HG03460 (cell line): ENCODE measurements at regions not wholly inside any gene's neighbourhood (a gene's known extent, or its start where the extent isn't known, plus 50 kb on each side); places are given as distances from the start of the nearest gene placed in this dataset.

ENCODE experiments used
- ATAC-seq: cut with Tn5 transposase; IDR thresholded peaks from one replicate; pipeline ENCODE4 v1.9.1; 2021; ENCODE audit not compliant: unreplicated experiment

DNA sequence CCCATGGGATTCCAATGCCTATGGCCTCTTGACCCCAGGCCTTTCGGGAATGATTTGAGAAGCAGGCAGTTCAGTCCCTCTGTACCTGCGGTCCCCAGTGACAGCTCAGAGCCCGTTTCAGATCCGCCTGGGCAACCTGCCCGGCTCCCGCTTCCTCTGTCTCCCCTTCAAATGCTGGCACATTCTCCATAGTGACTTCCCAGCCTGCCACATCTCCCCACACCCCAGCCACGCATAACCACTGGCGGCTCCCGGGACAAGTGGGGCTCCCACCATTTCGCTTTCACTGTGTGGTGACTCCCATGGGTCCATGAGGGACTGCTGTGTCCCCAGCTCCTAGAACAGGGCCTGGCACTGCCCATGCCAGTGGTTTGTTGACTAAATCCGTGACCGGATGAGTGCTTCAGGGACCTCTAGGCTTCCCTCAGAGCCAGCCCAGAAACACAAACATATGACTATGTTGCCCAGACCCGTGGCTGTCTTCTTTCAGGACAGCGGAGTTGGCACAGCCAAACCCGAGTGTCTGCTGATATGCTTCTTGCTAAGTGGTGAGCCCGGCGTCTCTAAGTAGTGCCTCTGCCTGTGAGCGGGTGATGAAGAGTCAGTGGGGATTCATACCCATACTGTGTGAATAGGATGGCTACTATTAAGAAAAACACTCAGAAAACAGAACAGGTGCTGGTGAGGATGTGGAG, 91.2 kb downstream of the GLI2 start:
- no peak for ATAC-seq

DNA sequence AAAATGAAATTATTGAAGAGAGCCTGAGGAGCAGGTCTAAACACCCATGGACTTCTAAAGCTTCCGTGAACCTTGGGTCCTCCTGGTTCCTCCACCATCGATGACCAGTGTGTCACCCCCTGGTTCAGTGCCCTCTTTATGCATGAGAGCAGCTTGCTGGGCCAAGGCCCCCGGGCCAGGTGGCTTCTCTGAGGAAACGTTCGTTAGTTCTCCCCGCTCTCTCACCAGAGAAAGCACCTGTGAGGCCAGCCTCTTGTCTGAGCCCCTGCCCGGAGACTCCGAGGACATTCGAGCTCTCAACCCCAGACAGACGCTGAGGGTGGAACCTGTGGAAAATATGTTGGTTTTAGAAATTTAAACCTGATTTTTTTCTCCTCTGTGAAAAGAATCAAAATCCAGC, 92.4 kb downstream of the GLI2 start:
- ATAC-seq: no peak

DNA sequence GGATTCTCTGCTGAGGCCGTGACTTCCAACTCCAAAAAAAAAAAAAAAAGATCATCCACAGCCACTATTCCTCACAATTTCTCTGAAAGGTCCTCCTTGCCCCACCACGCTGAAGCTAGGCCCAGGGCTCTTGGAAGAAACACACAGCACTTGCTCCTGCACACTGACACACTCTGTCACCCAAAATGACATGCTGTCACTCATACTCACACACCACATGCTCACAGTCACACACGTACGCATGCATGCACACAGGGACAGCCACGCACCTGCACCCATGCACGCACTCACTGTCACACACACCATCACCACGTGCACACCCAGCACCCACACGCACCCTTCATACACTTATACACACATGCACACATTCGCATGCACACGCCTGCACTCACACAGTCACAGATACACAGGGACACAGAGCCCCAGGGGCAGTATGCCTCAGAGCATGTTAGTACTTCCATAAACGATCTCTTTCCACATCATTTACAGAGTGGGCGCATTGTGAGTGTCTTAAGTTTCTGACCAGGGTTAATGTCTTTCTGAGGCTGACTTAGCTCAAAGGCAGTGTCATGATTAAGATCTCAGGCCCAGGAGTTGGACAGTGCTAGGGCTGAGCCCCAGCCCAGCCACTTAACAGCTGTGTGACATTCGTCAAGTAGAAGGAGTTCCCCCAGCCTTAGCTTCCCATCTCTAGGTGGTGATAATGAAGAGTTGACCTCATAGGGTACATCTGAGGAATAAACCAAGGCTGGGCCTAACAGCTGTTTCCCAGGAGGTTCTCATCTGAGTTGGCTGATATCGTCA, 93.4 kb downstream of the GLI2 start:
- ATAC-seq: no peak

DNA sequence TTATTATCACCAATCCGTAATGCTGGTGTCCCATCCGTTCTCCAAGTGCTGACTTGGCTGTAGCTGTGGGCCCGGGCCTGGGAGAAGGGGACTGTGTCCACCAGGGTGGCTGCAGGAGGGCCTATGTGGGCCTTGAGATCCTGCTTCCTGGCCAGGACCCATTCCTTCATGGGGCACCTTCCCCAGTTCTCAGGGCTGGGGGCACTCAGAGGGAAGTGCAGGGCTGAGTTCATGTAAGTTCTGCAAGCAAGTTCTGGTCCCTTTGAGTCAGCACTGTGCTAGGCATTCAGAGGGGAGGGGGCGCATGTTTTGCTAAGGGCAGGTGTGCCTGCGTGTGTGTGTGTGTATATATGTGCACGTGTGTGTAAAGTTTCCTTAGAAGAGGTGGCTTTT, 94.0 kb downstream of the GLI2 start:
- no peak for ATAC-seq

DNA sequence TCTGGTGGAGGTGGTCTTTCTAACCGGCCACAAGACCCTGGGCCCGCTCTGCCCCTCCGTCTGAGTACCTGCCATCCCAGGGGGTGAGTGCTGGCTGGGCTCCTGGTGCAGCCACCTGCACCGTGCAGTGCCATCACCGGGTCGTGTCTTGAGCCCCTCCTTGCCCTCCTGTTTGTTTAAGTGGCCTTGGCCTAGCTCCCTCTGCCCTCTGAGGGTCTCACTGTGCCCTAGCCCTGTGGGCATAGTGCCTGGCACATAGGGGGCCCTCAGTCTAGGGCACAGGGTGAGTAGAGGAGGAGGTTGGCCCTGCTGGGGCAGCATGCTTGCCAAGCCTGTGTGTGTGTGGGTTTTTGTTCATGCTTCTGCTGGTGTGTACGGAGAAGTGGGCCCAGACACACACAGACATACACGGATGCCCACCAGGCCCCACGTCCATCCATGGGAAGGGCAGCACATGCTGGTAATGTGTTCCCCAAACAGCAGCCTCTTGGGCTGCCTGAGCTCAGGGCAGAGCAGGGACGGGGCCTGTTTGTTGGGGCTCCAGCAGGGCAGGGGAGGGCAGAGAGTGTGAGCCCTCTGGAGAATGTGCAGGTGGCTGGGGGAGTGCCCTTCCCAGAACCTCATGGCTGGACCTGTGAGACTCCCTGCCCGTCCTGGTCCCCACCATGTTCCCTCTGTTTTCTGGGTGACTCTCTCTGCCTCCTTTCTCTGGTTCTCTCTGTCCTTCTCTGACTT, 94.6 kb downstream of the GLI2 start:
- no peak for ATAC-seq

DNA sequence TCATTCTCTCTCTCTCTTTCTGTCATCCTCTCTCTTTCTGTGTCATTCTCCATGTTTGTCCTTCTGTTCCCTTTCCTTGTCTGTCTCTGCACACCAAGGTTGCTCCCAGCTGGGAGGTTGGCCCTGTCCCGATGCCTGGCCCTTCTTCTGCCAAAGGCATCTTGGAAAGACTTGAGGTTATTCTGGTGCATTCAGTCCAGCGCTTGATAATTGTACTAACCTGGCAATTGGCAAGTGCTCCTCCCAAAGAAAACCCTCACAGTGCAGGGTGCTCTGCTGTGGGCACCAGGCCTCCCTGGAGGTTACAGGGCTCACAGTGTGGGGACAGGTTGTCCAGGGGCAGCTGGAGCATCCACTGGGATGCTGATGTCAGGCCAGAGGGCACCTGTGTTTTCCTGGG, 95.4 kb downstream of the GLI2 start:
- ATAC-seq: no peak

DNA sequence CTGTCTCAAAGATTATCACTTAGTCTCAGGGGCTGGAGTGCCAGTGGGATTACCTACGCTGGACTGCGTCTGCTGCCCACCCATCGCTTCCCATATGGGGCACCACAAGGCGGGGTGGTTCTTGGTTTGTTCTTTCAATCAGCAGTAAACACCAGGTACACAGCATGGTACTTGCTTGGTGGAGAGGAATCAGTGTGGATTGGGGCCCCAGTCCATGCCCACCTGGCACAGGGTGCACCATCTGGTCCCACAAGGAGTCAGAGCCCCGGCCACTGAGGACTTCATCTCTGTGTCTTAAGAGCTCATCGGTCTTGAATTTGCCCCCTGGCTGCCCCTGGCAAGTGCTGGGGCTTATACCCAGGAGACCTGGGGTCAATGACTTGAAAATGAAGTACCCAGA, 96.2 kb downstream of the GLI2 start:
- ATAC-seq: no peak

DNA sequence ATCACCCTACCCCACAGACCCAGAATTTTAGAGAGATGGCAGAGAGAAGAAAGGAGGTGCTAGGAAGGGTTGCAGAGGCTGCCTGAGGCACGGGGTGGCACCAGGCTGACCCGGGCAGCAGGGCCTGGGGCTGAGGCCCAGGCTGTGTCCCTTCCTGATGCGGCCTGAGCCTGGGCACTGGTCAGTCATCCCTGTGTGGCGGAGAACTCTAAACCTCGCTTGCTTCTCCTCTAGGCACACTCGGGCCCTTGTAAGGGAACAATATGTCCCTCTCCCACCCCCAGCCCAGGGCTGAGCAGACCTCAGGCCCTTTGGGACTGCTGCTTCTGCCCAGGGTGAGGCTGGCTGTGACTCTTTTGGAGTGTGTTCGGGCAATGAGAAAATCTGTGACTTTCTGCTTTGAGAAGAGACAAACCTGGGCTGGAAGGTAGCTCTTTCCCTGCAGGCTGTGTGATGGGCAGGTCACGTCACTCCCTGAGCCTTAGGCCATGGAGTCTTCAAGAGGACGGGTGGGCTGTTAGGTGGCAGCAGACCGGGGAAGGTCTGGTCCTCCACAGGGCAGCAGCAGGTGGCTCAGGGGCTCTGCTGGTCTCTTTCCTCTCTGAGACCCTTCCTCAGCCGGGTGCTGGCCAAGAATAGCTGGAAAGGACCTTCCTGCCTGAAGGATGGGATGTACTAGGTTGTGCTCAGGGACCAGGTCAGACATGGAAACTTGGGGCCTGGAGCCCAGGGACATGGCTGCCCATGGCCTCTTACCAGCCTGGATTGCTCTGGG, 96.8 kb downstream of the GLI2 start:
- no peak for ATAC-seq

DNA sequence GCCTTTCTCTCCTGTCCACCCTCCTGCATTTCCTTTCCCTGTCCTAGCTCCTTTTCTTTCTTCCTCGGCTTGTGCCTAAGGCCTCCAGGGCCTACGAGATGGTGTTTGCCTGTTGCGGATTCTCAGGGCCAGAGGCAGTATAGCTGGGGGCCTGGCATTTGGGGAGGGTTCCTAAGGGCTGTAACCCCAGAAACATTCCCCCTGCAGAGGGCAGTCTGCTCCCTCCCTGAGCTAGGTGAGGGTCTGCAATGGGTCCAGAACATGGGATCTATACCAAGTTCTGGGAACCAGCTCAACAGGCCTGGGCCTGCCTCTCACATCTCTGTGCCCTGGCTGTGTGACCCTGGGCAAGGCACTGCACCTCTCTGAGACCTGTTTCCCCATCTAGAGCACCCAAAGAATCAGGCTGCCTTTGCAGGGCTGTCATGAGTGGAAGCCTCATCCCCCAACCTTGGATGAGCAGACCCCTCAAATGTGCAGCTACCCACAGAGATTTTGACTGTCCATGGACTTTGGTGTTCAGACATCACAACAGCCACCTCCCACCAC, 97.5 kb downstream of the GLI2 start:
- no peak for ATAC-seq

DNA sequence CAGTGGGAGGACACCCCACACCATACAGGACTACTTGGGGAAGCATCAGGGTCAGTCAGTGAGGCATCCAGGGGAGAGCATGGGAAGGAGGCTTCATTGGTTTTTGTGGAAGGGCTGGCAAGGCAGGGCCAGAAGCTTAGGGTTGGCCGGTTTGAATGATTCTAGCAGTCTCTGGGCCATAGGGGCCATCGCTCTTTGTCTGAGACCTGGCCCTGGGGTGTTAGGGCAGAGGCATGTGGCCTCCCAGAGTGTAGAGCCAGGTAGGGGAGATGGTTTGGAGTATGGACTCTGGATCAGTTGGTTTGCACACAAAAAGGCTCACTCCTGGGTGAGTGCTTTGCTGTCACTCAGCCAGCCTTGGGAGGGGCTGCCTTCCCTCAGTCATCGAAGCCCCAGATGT, 98.5 kb downstream of the GLI2 start:
- ATAC-seq: no peak

DNA sequence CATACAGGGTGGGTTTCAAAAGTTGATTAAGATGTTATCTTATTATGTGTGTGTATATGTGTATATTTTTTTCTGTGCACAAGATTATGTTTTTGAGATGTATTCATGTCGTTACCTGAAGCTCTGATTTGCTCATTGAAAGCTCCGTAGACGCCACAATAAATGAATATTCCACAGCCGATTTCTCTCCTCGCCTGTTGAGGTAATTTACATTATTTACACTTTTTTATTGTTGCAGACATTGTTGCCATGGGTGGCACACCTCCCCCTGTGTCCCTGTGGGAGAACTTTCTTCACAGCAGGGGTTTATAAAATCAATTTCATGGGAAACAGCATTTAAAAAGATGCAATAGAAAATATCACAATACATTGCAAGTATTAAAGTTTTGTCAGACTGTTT, 100.6 kb downstream of the GLI2 start:
- ATAC-seq: no peak

DNA sequence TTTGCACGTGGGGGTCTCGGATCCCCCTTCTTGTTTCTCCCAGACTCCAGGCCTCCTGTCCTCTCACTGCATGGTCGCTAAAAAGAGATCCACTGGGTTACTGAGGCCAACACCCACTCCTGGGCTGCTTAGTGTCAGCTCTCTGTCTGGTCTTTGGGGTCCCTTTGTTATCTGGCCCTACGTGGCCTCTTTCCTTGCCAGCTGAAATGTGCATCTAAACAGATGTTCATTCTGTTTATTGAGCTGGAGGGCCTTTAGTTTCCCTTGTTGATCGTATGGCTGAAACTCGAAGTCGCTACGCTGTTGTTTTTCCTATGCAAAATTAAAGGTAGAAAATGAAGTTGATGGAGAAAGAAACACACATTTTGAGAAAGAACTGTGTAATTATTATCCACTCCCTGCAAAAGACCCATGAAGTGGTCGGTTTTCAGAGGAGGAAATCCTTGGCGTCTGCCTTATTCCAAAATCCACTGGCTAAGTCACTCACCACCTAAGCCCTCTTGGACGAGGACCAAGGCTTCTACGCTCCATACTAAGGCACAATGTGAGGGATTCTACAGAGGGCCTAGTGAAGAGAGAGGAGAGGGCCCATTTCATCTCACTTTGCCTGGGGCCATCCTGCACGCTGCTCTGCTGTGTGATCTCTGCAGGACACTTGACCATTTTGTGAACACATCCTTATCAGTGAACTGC, 105.3 kb downstream of the GLI2 start:
- ATAC-seq: no peak

DNA sequence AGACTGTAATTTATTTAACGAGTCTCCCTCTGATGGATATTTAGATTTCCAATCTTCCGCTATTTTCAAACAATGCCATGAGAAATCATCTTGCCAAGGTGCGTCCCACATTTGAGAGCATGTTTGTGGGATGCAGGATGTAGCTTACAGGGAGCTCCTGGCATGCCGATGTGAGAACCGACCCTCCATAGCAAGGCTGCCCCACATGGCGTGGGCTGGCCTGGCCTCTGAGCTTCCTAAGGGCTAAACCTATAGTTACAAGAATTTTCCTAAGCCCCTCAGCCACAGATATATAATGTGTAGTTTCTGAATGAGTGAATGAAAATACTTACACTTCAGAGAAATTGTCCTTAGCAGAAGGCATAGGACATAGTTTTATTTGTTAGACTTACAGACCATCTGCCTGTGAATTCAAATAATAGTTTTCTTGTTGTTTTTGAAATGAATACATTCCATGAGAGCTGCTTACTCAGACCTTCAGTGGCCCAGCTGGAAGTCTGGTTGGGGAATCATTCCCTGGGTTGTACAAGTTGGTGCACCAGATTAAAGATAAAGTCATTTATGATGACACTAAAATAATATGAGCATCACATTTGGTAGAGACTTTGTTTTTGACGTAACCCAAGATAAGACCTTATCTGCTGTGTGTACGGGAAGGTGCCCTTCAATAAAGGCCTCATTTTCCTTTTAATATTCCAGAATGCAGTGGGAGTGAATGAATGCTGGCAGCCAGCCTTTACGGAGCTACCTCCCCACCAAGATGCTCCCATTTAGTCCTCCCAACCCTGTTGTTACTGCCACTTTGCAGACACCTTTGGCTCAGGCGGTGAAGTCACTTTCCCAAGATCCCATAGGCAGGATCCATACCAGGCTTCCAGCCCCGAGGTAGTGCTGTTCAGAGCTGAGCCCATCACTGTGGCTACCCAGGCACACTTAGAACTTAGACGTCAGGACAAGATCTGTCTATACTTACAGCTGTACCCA, 107.1 kb downstream of the GLI2 start:
- no peak for ATAC-seq

DNA sequence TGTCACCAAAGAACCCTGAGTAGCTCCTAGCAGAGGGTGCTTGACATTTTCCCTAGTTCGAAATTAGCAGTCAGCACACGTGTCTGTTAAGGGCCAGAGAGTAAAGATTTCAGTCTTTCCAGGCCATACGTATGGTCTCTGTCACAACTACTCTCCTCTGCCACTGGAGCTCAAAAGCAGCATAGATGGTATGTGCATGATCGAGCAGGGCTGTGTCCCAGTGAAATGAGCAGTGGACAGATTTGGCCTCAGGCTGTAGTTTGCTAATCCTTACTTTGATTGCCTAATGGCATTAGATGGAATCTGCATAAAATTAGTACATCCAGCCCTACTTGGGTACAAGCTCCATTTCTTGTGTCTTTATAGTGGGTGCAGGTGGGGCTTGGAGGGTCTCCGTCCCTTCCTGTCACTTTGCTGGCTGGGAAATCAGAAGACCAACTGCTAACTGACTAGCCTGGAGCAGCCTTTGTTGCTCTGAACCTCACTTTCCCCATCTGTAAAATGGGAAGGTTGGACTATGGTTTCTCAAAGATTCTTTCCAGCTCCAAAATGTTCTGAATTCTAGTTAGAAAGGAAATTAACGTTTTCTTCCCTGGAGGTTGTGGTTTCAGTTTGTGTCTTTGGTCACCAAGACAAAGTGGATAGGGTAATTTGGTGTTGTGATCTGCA, 108.5 kb downstream of the GLI2 start:
- ATAC-seq: no peak

DNA sequence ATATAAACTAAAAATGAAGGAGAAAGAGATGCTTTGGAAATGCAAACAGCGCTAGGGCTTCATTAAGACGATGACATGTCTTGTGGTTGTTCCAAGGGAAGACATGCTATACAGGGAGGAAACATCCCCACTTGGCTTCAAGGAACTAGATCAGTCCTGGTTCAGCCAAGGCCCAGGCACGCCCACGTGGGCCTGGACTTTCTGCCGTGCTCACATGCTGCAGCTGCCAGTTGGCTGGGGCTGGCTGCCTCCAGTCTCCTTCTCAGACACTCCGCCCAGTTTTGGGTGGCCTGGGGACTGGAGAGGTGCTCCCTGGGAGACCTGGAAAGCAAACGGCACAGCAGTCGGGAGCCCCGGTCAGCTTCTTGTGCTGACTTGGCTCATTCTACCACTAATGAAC, 109.6 kb downstream of the GLI2 start:
- ATAC-seq: no peak

DNA sequence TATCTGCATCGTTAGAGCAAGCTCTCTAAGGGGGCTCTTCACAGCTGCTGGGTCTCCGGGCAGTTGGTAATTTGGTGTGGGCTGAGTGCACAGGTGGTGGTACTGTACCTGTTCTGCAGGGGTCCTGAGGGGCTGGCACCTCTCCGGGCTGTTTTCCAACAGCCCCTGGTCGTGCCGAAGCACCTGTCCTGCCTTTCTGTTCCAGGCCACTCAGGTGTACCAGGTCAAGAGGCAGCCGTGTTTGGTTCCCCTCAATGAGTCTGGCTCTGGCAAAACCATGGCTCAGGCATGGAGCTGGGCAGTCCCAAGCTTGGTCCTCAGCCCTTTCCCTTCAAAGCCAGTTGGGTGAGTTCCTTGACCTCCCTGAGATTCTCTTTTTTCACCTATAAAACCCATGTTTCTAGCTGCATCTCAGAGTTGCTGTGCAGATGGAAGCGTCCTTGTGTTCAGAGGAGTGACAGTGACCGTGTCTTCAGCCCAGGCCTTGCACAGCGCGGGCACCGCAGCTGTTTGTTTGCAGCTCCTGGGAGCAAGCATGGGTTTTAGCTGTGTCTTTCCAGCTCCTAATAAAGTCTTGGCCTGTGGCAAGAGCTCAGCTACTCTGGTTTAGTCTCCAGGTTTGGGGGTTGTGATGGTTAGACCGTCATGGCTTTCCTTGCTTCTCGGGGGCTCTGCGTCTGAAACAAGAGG, 110.9 kb downstream of the GLI2 start:
- no peak for ATAC-seq

DNA sequence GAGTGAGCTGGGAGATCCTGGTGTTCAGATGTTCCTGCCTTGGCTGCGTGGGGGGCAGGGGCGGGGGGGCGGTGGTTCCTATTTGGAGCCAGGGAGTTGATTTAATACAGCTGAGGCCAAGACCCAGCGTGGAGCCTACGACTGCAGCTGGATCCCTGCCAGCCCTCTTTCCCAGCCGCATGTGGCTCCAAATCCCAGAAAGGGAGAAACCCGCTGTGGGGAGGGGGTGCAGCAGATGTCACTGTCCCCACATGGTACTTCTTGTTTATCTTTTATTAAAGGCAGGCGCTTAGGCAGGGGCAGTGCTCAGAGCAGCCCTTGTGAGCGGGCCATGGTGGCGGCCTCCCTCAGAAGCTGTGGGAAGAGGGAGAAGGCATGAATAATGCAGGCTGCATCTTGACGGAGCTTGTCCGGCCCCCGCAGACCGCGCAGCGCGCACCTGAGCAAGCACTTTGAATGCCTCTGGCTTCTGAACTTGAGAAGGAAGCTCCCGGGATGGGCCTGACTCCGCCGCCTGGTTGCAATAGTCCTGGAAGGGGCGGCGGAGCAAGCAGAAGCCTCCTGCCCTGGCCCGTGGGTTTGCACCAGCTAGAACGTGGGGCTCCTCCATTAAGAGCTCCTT, 112.1 kb downstream of the GLI2 start:
- no peak for ATAC-seq

DNA sequence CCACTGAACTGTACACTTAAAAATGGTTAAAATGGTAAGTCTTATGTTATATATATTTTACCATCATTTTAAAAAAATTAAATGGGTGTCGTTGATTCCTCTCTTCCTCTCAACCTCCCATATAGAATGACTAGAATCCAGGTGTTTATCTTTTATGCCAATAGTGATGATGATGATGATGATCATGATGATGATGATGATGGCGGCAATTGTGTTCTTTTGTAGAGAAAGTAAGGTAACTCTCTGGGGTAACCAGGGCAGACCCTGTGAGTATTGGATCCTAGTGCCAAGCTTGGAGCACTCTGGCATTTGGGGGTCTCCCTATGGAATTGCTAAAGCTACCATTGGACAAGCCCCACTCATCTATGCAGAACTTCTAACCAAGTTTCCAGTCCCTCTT, 113.6 kb downstream of the GLI2 start:
- no peak for ATAC-seq
